GM12892 (cell line): ENCODE measurements at regions not wholly inside any gene's neighbourhood (a gene's known extent, or its start where the extent isn't known, plus 50 kb on each side); places are given as distances from the start of the nearest gene placed in this dataset.

Source experiments
- POLR2A ChIP-seq: IDR thresholded peaks from 2 replicates; pipeline ENCODE4 v1.6.1; 2011; ENCODE audit warnings: low read depth, low read length, control low read depth
- POLR2AphosphoS5 ChIP-seq: IDR thresholded peaks from 2 replicates; pipeline ENCODE4 v1.6.1; 2011; ENCODE audit warnings: low read depth, low read length, control low read depth
- TAF1 ChIP-seq: IDR thresholded peaks from 2 replicates; pipeline ENCODE4 v1.6.1; 2011; ENCODE audit warnings: low read depth, mild to moderate bottlenecking, control low read depth, low read length, borderline replicate concordance

DNA sequence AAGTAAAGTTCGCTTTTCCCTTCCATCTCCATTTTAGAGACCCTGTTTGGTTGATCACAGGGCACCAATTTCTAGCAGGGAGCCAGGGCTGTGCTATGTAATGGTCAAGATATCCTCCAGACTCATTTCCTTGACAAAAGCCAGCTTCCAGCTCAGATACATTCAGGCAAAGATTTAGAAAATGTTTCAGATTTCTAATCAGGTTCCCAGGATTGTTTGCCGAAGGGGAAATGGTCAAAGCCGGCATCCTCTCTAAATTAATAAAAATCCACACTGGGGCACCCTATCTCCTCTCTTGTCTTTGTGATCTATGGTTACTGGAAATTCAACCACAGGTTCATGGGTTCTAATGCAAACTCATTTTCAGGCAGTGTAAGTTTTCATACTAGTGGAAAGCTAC lies 686.8 kb upstream of the KIF2B start:
- TF ChIP-seq POLR2AphosphoS5 = no peak
- no peak for TF ChIP-seq TAF1
- TF ChIP-seq POLR2A = no peak
